ENCODE measurements at regions not wholly inside any gene's neighbourhood (a gene's known extent, or its start where the extent isn't known, plus 50 kb on each side); places are given as distances from the start of the nearest gene placed in this dataset.

DNA sequence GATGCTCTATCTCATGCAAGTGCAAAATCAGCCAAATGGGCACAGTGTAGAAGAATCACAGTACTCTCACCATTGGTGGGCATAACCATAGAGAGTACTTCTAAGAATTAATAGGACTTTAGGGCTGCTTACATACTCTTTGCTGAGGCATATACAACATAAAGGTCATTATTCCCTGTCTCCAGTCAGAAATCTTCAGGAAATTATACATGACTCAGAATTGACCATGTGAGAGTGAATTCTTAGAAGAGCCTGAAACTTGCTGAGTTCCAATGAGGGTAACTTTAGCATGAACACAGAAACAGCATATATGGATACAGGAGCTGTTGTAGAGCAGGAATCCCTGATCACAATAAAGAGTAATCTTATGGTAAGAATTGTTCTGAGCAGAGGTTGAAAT lies 498.7 kb downstream of the TENT5A start:
- TF ChIP-seq, protein P1, sequence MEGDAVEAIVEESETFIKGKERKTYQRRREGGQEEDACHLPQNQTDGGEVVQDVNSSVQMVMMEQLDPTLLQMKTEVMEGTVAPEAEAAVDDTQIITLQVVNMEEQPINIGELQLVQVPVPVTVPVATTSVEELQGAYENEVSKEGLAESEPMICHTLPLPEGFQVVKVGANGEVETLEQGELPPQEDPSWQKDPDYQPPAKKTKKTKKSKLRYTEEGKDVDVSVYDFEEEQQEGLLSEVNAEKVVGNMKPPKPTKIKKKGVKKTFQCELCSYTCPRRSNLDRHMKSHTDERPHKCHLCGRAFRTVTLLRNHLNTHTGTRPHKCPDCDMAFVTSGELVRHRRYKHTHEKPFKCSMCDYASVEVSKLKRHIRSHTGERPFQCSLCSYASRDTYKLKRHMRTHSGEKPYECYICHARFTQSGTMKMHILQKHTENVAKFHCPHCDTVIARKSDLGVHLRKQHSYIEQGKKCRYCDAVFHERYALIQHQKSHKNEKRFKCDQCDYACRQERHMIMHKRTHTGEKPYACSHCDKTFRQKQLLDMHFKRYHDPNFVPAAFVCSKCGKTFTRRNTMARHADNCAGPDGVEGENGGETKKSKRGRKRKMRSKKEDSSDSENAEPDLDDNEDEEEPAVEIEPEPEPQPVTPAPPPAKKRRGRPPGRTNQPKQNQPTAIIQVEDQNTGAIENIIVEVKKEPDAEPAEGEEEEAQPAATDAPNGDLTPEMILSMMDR (IDR thresholded peaks at IDR 0.05), result no peak
- no peak for TF ChIP-seq POLR2A (IDR thresholded peaks at IDR 0.05; ENCODE audit: low read depth)

Measured in esophagus muscularis mucosa (tissue), 3 donors.